Caco-2 (cell line): ENCODE measurements at regions not wholly inside any gene's neighbourhood (a gene's known extent, or its start where the extent isn't known, plus 50 kb on each side); places are given as distances from the start of the nearest gene placed in this dataset.

Source experiments
- BruUV-seq: library from RNA; stranded (reverse); fragments of 400-500 nt; replicated peaks from 2 replicates; lab custom pipeline; 2021; lab: Mats Ljungman, UMichigan
- CTCF ChIA-PET: fragments of 300-600 bp; sonication (Branson Sonifier 250); formaldehyde crosslinking; loops from one replicate; lab custom pipeline; 2022; ENCODE audit warnings: antibody characterized with exemption; lab: Charles Lee
- POLR2A ChIA-PET: fragments of 300-600 bp; sonication (Branson Sonifier 250); formaldehyde crosslinking; loops from one replicate; lab custom pipeline; 2022; ENCODE audit warnings: antibody characterized with exemption; lab: Charles Lee
- DNase-seq, 2 experiments: peaks; one replicate each; pipeline versions ENCODE4 v3.0.0 to v3.0.0-alpha.2; 2020 to 2022
- H3K27me3 ChIP-seq: replicated peaks from 2 replicates; pipeline ENCODE4 v1.6.0; 2011; ENCODE audit warnings: low read length; ENCODE audit not compliant: control insufficient read depth, insufficient read depth
- H3K36me3 ChIP-seq: 2 replicates; pipeline ENCODE4 v1.5.1; 2011; ENCODE audit warnings: low read length; ENCODE audit not compliant: control insufficient read depth, insufficient read depth
- H3K4me1 ChIP-seq: fragments of 250-450 bp; sonication (Bioruptor Pico); 2 replicates; pipeline ENCODE4 v1.5.1; 2020; ENCODE audit warnings: mild to moderate bottlenecking
- H3K4me3 ChIP-seq: 2 replicates; pipeline ENCODE4 v1.5.1; 2011; ENCODE audit warnings: low read depth, mild to moderate bottlenecking, control low read depth, low read length
- H3K9me3 ChIP-seq: fragments of 250-450 bp; sonication (Bioruptor Pico); 2 replicates; pipeline ENCODE4 v1.5.1; 2020; ENCODE audit warnings: mild to moderate bottlenecking, moderate library complexity
- H3K27ac Mint-ChIP-seq: one replicate; pipeline ENCODE4 v1.8.0; 2022; ENCODE audit warnings: mixed read lengths; ENCODE audit not compliant: unreplicated experiment
- H3K27me3 Mint-ChIP-seq: one replicate; pipeline ENCODE4 v1.8.0; 2022; ENCODE audit warnings: mixed read lengths; ENCODE audit not compliant: insufficient read depth, unreplicated experiment
- H3K36me3 Mint-ChIP-seq: one replicate; pipeline ENCODE4 v1.8.0; 2022; ENCODE audit warnings: mild to moderate bottlenecking, mixed read lengths; ENCODE audit not compliant: insufficient read depth, unreplicated experiment
- H3K4me1 Mint-ChIP-seq: one replicate; pipeline ENCODE4 v1.8.0; 2022; ENCODE audit warnings: low read depth, mixed read lengths; ENCODE audit not compliant: unreplicated experiment
- H3K4me3 Mint-ChIP-seq: one replicate; pipeline ENCODE4 v1.8.0; 2022; ENCODE audit warnings: mild to moderate bottlenecking, moderate library complexity, mixed read lengths; ENCODE audit not compliant: unreplicated experiment
- H3K9me3 Mint-ChIP-seq: one replicate; pipeline ENCODE4 v1.8.0; 2022; ENCODE audit warnings: mixed read lengths; ENCODE audit not compliant: unreplicated experiment
- CTCF ChIP-seq, 2 experiments: fragments of 200-600 bp in 1 of 2; IDR thresholded peaks; 1 replicate in 1 of 2; 2 replicates in 1 of 2; pipeline versions ENCODE4 v1.5.1 to v1.8.0; 2011 to 2022; ENCODE audit warnings: antibody characterized with exemption in 1 of 2, control low read depth in 1 of 2, inconsistent platforms in 1 of 2, low read depth in 1 of 2, low read length in 1 of 2, mild to moderate bottlenecking in 1 of 2, moderate library complexity in 1 of 2; ENCODE audit not compliant: insufficient read depth in 1 of 2, severe bottlenecking in 1 of 2, unreplicated experiment in 1 of 2
- intact Hi-C: fragments of 100-400 bp; cut with micrococcal nuclease; formaldehyde crosslinking; loops from one replicate; pipeline ENCODE4 v1.10.0; 2022; ENCODE audit not compliant: unreplicated experiment

- intact Hi-C loops: no loop called here
- BruUV-seq: no TSS peak
- H3K27me3 ChIP-seq: no peaks in the 10 kb centered on the region
- no peaks in the 10 kb centered on the region for H3K27me3 Mint-ChIP-seq
- no peak overlapping the region for H3K4me3 ChIP-seq
- no peak overlapping the region for H3K27ac Mint-ChIP-seq
- H3K36me3 ChIP-seq: no peaks in the 10 kb centered on the region
- no peak for TF ChIP-seq CTCF (IDR thresholded peaks at IDR 0.05; ENCODE audit: insufficient read depth in 1 of 2, low read depth in 1 of 2, low read length in 1 of 2, severe bottlenecking in 1 of 2, unreplicated experiment in 1 of 2)
- no peaks in the 10 kb centered on the region for H3K4me1 ChIP-seq
- H3K4me3 Mint-ChIP-seq: no peak overlapping the region
- H3K36me3 Mint-ChIP-seq: no peaks in the 10 kb centered on the region
- H3K9me3 ChIP-seq: no peaks in the 10 kb centered on the region
- no peaks in the 10 kb centered on the region for H3K9me3 Mint-ChIP-seq
- no peaks in the 10 kb centered on the region for H3K4me1 Mint-ChIP-seq
- ChIA-PET CTCF (no interaction called here), POLR2A (no interaction called here)
- DNase-seq: no peak
These were observed 1588.5 kb downstream of the BRINP3 start for GRCh38 chr1:188889166-188889565.

- H3K4me1 ChIP-seq: no peaks in the 10 kb centered on the region
- DNase-seq: no peak
- no peaks in the 10 kb centered on the region for H3K9me3 ChIP-seq
- H3K27me3 ChIP-seq: no peaks in the 10 kb centered on the region
- POLR2A ChIA-PET: no interaction called here
- H3K36me3 Mint-ChIP-seq: no peaks in the 10 kb centered on the region
- intact Hi-C loops: no loop called here
- H3K4me3 Mint-ChIP-seq: no peak overlapping the region
- CTCF ChIA-PET: no interaction called here
- no peak for TF ChIP-seq CTCF (IDR thresholded peaks at IDR 0.05; ENCODE audit: insufficient read depth in 1 of 2, low read depth in 1 of 2, low read length in 1 of 2, severe bottlenecking in 1 of 2, unreplicated experiment in 1 of 2)
- H3K4me3 ChIP-seq: no peak overlapping the region
- BruUV-seq: no TSS peak
- no peaks in the 10 kb centered on the region for H3K4me1 Mint-ChIP-seq
- H3K27ac Mint-ChIP-seq: no peak overlapping the region
- H3K36me3 ChIP-seq: no peaks in the 10 kb centered on the region
- no peaks in the 10 kb centered on the region for H3K9me3 Mint-ChIP-seq
- H3K27me3 Mint-ChIP-seq: no peaks in the 10 kb centered on the region
These were observed 1585.7 kb downstream of the BRINP3 start for GRCh38 chr1:188891958-188892357.

- CTCF ChIA-PET: no interaction called here
- no TSS peak for BruUV-seq
- no peaks in the 10 kb centered on the region for H3K27me3 Mint-ChIP-seq
- no peak overlapping the region for H3K27ac Mint-ChIP-seq
- no peak overlapping the region for H3K4me3 Mint-ChIP-seq
- intact Hi-C loops: no loop called here
- POLR2A ChIA-PET: no interaction called here
- Histone ChIP-seq H3K4me1 (no peaks in the 10 kb centered on the region), H3K36me3 (no peaks in the 10 kb centered on the region), H3K4me3 (no peak overlapping the region), H3K9me3 (no peaks in the 10 kb centered on the region), H3K27me3 (no peaks in the 10 kb centered on the region)
- no peaks in the 10 kb centered on the region for H3K4me1 Mint-ChIP-seq
- no peaks in the 10 kb centered on the region for H3K9me3 Mint-ChIP-seq
- no peak for TF ChIP-seq CTCF (IDR thresholded peaks at IDR 0.05; ENCODE audit: insufficient read depth in 1 of 2, low read depth in 1 of 2, low read length in 1 of 2, severe bottlenecking in 1 of 2, unreplicated experiment in 1 of 2)
- H3K36me3 Mint-ChIP-seq: no peaks in the 10 kb centered on the region
- no peak for DNase-seq
These were observed 1582.1 kb downstream of the BRINP3 start for GRCh38 chr1:188895611-188896010.
